ENCODE measurements at regions not wholly inside any gene's neighbourhood (a gene's known extent, or its start where the extent isn't known, plus 50 kb on each side); places are given as distances from the start of the nearest gene placed in this dataset.

GRCh38 chr10:45235798-45236220 is 79.6 kb downstream of the OR13A1 start:
- TF ChIP-seq POLR2A (IDR thresholded peaks at IDR 0.05; ENCODE audit: low read length) (no peak), GATA1 (IDR thresholded peaks at IDR 0.05; ENCODE audit: low read depth, low read length) (no peak)

Measured in erythroblast (primary cell).